ENCODE measurements at regions not wholly inside any gene's neighbourhood (a gene's known extent, or its start where the extent isn't known, plus 50 kb on each side); places are given as distances from the start of the nearest gene placed in this dataset.

DNA sequence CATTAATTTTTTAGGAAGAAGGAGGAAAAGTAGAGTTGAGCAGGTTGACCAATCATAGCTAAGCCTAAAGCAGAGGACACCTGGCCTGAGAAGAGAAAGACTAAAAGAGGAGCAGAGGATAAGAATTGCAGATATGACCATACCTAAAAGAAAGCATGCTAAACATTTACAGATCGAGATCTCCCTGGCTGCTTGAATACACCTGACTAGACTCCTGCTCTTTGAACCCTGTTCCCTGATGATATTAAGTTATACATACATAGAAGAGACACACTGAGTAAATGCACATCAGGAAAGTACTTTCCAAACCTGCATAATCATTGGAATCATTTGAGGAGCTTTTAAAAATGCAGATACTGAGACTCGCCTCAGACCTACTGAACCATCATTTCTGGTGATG is 232.3 kb upstream of the ELL2 start:
- Histone ChIP-seq H4K8ac (ENCODE audit: extremely low read depth, insufficient read depth, low read length) (no peak overlapping the region), H3K27me3 (replicated peaks in 1 of 4; ENCODE audit: control insufficient read depth in 3 of 4, extremely low read depth in 1 of 4, insufficient read depth in 3 of 4, low read length in 3 of 4) (no peaks in the 10 kb centered on the region), H2BK20ac (ENCODE audit: low read length) (no peak overlapping the region), H3K27ac (ENCODE audit: low read depth, low read length) (no peak overlapping the region), H3K9ac (replicated peaks in 1 of 4; ENCODE audit: extremely low read depth in 1 of 4, low read depth in 3 of 4, low read length in 3 of 4) (no peak overlapping the region), H2BK120ac (replicated peaks; ENCODE audit: low read depth, low read length) (no peak overlapping the region), H4K5ac (ENCODE audit: insufficient read length, low read depth, low read length) (no peak overlapping the region), H3K9me3 (ENCODE audit: insufficient read depth in 2 of 2, low read depth in 1 of 2, low read length in 1 of 2) (no peaks in the 10 kb centered on the region), H3K4me1 (replicated peaks in 1 of 4; ENCODE audit: control insufficient read depth in 3 of 4, insufficient read depth in 4 of 4, low read length in 3 of 4) (no peaks in the 10 kb centered on the region), H4K20me1 (replicated peaks in 1 of 2; ENCODE audit: control insufficient read depth in 1 of 2, insufficient read depth in 2 of 2, low read length in 2 of 2) (no peaks in the 10 kb centered on the region), H3K36me3 (ENCODE audit: control insufficient read depth in 2 of 4, insufficient read depth in 4 of 4, low read length in 3 of 4) (no peaks in the 10 kb centered on the region), H2BK5ac (ENCODE audit: low read depth, low read length) (no peak overlapping the region), H3K4me3 (ENCODE audit: extremely low read depth in 1 of 4, insufficient read depth in 2 of 4, low read depth in 3 of 4, low read length in 4 of 4) (no peak overlapping the region), H3K4ac (replicated peaks; ENCODE audit: insufficient read length, low read depth, low read length) (no peak overlapping the region), H4K91ac (replicated peaks; ENCODE audit: insufficient read length, low read length) (no peak overlapping the region), H3K14ac (ENCODE audit: insufficient read length) (no peak overlapping the region), H2BK12ac (ENCODE audit: low read depth, low read length) (no peak overlapping the region), H3K4me2 (ENCODE audit: insufficient read depth in 1 of 2, low read depth in 2 of 2, low read length in 2 of 2) (no peak overlapping the region), H2AFZ (ENCODE audit: low read length) (no peak overlapping the region), H3K56ac (replicated peaks; ENCODE audit: insufficient read length, low read depth, low read length) (no peak overlapping the region), H3K79me2 (ENCODE audit: control insufficient read depth in 1 of 2, insufficient read depth in 2 of 2, low read length in 2 of 2) (no peaks in the 10 kb centered on the region), H3K23me2 (ENCODE audit: low read depth, low read length) (no peaks in the 10 kb centered on the region), H3K18ac (ENCODE audit: extremely low read depth, low read length) (no peak overlapping the region), H3K79me1 (ENCODE audit: low read depth, low read length) (no peaks in the 10 kb centered on the region), H2AK5ac (ENCODE audit: low read depth, low read length) (no peak overlapping the region), H3K23ac (ENCODE audit: insufficient read length) (no peak overlapping the region), H2BK15ac (ENCODE audit: low read length) (no peak overlapping the region)
- FAIRE-seq = no peak
- no peak for DNase-seq (ENCODE audit: low read depth in 1 of 2, low spot score in 2 of 2)
- POLR2A ChIA-PET (ENCODE audit: partially characterized antibody) = no interaction called here
- CTCF ChIA-PET (ENCODE audit: partially characterized antibody) = no interaction called here
- WGBS, 2 experiments (ENCODE audit: extremely low coverage in 1 of 2, insufficient coverage in 1 of 2, insufficient read length in 1 of 2, insufficient replicate concordance in 2 of 2, low coverage in 1 of 2, low lambda C conversion rate in 2 of 2, missing lambda C conversion rate in 1 of 2) = 92% methylated on average over 2 of the region's 2 CpGs; no CpG with 5 or more reads in 1 of the 2 experiments
- TF ChIP-seq GTF2F1 (IDR thresholded peaks at IDR 0.05; ENCODE audit: borderline replicate concordance, low read depth, low read length) = no peak
- no peak for TF ChIP-seq BRCA1 (IDR thresholded peaks at IDR 0.05; ENCODE audit: low read depth, low read length)
- TF ChIP-seq USF2 (IDR thresholded peaks at IDR 0.05; ENCODE audit: low read length) = no peak
- no peak for TF ChIP-seq SP1 (IDR thresholded peaks at IDR 0.05; ENCODE audit: low read depth, low read length)
- TF ChIP-seq SAP30 (IDR thresholded peaks at IDR 0.05; ENCODE audit: insufficient read depth, insufficient replicate concordance, low read length) = no peak
- TF ChIP-seq JUN (IDR thresholded peaks at IDR 0.05; ENCODE audit: low read depth, low read length) = no peak
- TF ChIP-seq POLR2A (IDR thresholded peaks at IDR 0.05; ENCODE audit: control extremely low read depth in 1 of 2, low read depth in 2 of 2, low read length in 2 of 2) = no peak
- no peak for TF ChIP-seq POU5F1 (IDR thresholded peaks at IDR 0.05; ENCODE audit: low read depth, low read length)
- TF ChIP-seq GABPA (IDR thresholded peaks at IDR 0.05; ENCODE audit: borderline replicate concordance, insufficient read depth, low read length) = no peak
- TF ChIP-seq TBP (IDR thresholded peaks at IDR 0.05; ENCODE audit: low read depth, low read length) = no peak

Measured in H1 (cell line).